ENCODE measurements at regions not wholly inside any gene's neighbourhood (a gene's known extent, or its start where the extent isn't known, plus 50 kb on each side); places are given as distances from the start of the nearest gene placed in this dataset.

GRCh38 chr2:187936228-187936627, 355.4 kb upstream of the GULP1 start:
- no peak overlapping the region for H3K27ac Mint-ChIP-seq

GRCh38 chr2:187939180-187939579, 352.5 kb upstream of the GULP1 start:
- H3K4me1 Mint-ChIP-seq (ENCODE audit: unreplicated experiment): no peaks in the 10 kb centered on the region
- H3K36me3 Mint-ChIP-seq: no peaks in the 10 kb centered on the region
- no peaks in the 10 kb centered on the region for H3K9me3 Mint-ChIP-seq
- H3K27me3 Mint-ChIP-seq: no peaks in the 10 kb centered on the region
- DNase-seq (ENCODE audit: extremely low spot score, unreplicated experiment): no peak
- no peak overlapping the region for H3K4me3 Mint-ChIP-seq
- TF ChIP-seq CTCF (conservative IDR thresholded peaks at IDR 0.05): no peak
- H3K27ac Mint-ChIP-seq: no peak overlapping the region

More at GRCh38 chr2:187936228-187936627, 355.4 kb upstream of the GULP1 start:
- Mint-ChIP-seq H3K9me3 (no peaks in the 10 kb centered on the region), H3K4me1 (ENCODE audit: unreplicated experiment) (no peaks in the 10 kb centered on the region), H3K4me3 (no peak overlapping the region), H3K36me3 (no peaks in the 10 kb centered on the region), H3K27me3 (no peaks in the 10 kb centered on the region)
- DNase-seq (ENCODE audit: extremely low spot score, unreplicated experiment): no peak
- TF ChIP-seq CTCF (conservative IDR thresholded peaks at IDR 0.05): no peak

GRCh38 chr2:187942876-187943275, 348.8 kb upstream of the GULP1 start:
- no peak for TF ChIP-seq CTCF (conservative IDR thresholded peaks at IDR 0.05)
- DNase-seq (ENCODE audit: extremely low spot score, unreplicated experiment): no peak
- H3K9me3 Mint-ChIP-seq: no peaks in the 10 kb centered on the region
- H3K27me3 Mint-ChIP-seq: no peaks in the 10 kb centered on the region
- H3K36me3 Mint-ChIP-seq: no peaks in the 10 kb centered on the region
- no peaks in the 10 kb centered on the region for H3K4me1 Mint-ChIP-seq (ENCODE audit: unreplicated experiment)
- no peak overlapping the region for H3K27ac Mint-ChIP-seq
- no peak overlapping the region for H3K4me3 Mint-ChIP-seq

- H3K9me3 Mint-ChIP-seq: no peaks in the 10 kb centered on the region
- H3K27ac Mint-ChIP-seq: no peak overlapping the region
- no peaks in the 10 kb centered on the region for H3K4me1 Mint-ChIP-seq (ENCODE audit: unreplicated experiment)
- no peaks in the 10 kb centered on the region for H3K36me3 Mint-ChIP-seq
- no peak for DNase-seq (ENCODE audit: extremely low spot score, unreplicated experiment)
- H3K27me3 Mint-ChIP-seq: no peaks in the 10 kb centered on the region
- no peak for TF ChIP-seq CTCF (conservative IDR thresholded peaks at IDR 0.05)
- no peak overlapping the region for H3K4me3 Mint-ChIP-seq
These were observed 347.8 kb upstream of the GULP1 start for GRCh38 chr2:187943772-187944369.

- no peak overlapping the region for H3K4me3 Mint-ChIP-seq
- TF ChIP-seq CTCF (conservative IDR thresholded peaks at IDR 0.05): no peak
- H3K4me1 Mint-ChIP-seq (ENCODE audit: unreplicated experiment): no peaks in the 10 kb centered on the region
- H3K27ac Mint-ChIP-seq: no peak overlapping the region
- DNase-seq (ENCODE audit: extremely low spot score, unreplicated experiment): no peak
- peaks cover 3% of the 10 kb centered on the region for H3K9me3 Mint-ChIP-seq
- no peaks in the 10 kb centered on the region for H3K27me3 Mint-ChIP-seq
- no peaks in the 10 kb centered on the region for H3K36me3 Mint-ChIP-seq
These were observed 341.8 kb upstream of the GULP1 start for GRCh38 chr2:187949859-187950258.

Data from type B pancreatic cell (in vitro differentiated cells).